DND-41 (cell line): ENCODE measurements at regions not wholly inside any gene's neighbourhood (a gene's known extent, or its start where the extent isn't known, plus 50 kb on each side); places are given as distances from the start of the nearest gene placed in this dataset.
A peak's percentile ranks its signal among the peaks of the same experiment; 100 is the strongest.
"Not testable (repeated sequence)": the region's sequence is repeated elsewhere in the genome, so short reads cannot be mapped to it uniquely, and the experiment has no call there.

Experiments
- ATAC-seq: fragments of 200-7000 bp; cut with Tn5 transposase; 3 replicates; pipeline ENCODE4 v1.9.1; 2021; ENCODE audit warnings: low read depth; ENCODE audit not compliant: insufficient read depth
- DNase-seq: peaks from one replicate; pipeline ENCODE4 v3.0.0-alpha.2; 2020
- H2AFZ ChIP-seq: 2 replicates; pipeline ENCODE4 v1.6.0; 2012; ENCODE audit warnings: low read depth, low read length
- H3K27ac ChIP-seq: 2 replicates; pipeline ENCODE4 v1.5.1; 2012; ENCODE audit warnings: low read length, inconsistent platforms
- H3K27me3 ChIP-seq: fragments of 200-600 bp; sonication (generic); 2 replicates; pipeline ENCODE4 v1.6.0; 2012; ENCODE audit warnings: low read length, mild to moderate bottlenecking, inconsistent platforms; ENCODE audit not compliant: insufficient read depth, poor library complexity
- H3K36me3 ChIP-seq: 2 replicates; pipeline ENCODE4 v1.5.1; 2012; ENCODE audit warnings: low read length, inconsistent platforms; ENCODE audit not compliant: insufficient read depth
- H3K4me1 ChIP-seq: 2 replicates; pipeline ENCODE4 v1.5.1; 2012; ENCODE audit warnings: mild to moderate bottlenecking, low read length; ENCODE audit not compliant: insufficient read depth
- H3K4me2 ChIP-seq: 2 replicates; pipeline ENCODE4 v1.6.0; 2012; ENCODE audit warnings: mild to moderate bottlenecking, moderate library complexity, low read length, inconsistent platforms; ENCODE audit not compliant: insufficient read depth
- H3K4me3 ChIP-seq, 2 experiments: fragments of 200-600 bp in 1 of 2; shearing (Covaris generic) in 1 of 2; 2 replicates each; pipeline ENCODE4 v1.5.1; 2012 to 2016; ENCODE audit warnings: inconsistent platforms in 2 of 2, low read length in 2 of 2, mild to moderate bottlenecking in 2 of 2, low read depth in 1 of 2, moderate library complexity in 1 of 2
- H3K79me2 ChIP-seq: 2 replicates; pipeline ENCODE4 v1.6.0; 2012; ENCODE audit warnings: low read length, inconsistent platforms; ENCODE audit not compliant: insufficient read depth
- H3K9ac ChIP-seq: 2 replicates; pipeline ENCODE4 v1.6.0; 2012; ENCODE audit warnings: low read depth, mild to moderate bottlenecking, inconsistent platforms, low read length, moderate library complexity
- H3K9me3 ChIP-seq: 2 replicates; pipeline ENCODE4 v1.5.1; 2012; ENCODE audit warnings: low read length, moderate library complexity, mild to moderate bottlenecking, inconsistent platforms; ENCODE audit not compliant: insufficient read depth, severe bottlenecking
- H4K20me1 ChIP-seq: 2 replicates; pipeline ENCODE4 v1.6.0; 2012; ENCODE audit warnings: low read length; ENCODE audit not compliant: insufficient read depth
- CTCF ChIP-seq: IDR thresholded peaks from 2 replicates; pipeline ENCODE4 v1.5.1; 2012; ENCODE audit warnings: borderline replicate concordance, low read length, moderate library complexity, mild to moderate bottlenecking; ENCODE audit not compliant: poor library complexity, severe bottlenecking; ENCODE audit errors: extremely low read depth
- EZH2 ChIP-seq: IDR thresholded peaks from 3 replicates; pipeline ENCODE4 v1.6.1; 2012; ENCODE audit warnings: borderline replicate concordance, low read depth, mild to moderate bottlenecking, moderate library complexity, low read length, inconsistent platforms; ENCODE audit not compliant: severe bottlenecking

- Histone ChIP-seq H3K4me3 (no peak overlapping the region), H3K79me2 (no peaks in the 10 kb centered on the region), H2AFZ (no peak overlapping the region), H3K27ac (no peak overlapping the region), H4K20me1 (no peaks in the 10 kb centered on the region), H3K9ac (no peak overlapping the region), H3K4me1 (no peaks in the 10 kb centered on the region), H3K27me3 (peaks cover 7% of the 10 kb centered on the region), H3K36me3 (no peaks in the 10 kb centered on the region), H3K9me3 (no peaks in the 10 kb centered on the region), H3K4me2 (no peak overlapping the region)
- DNase-seq, result peak; percentile 10
- ATAC-seq, result peak; percentile 74
- TF ChIP-seq EZH2 (no peak), CTCF (peak; percentile 73)
These were observed 94.7 kb upstream of the OR4E1 start for GRCh38 chr14:21768116-21768874.

GRCh38 chr14:21760360-21760759 is 86.7 kb upstream of the OR4E1 start:
- H3K79me2 ChIP-seq, H3K4me2 ChIP-seq, ATAC-seq, DNase-seq, H3K4me3 ChIP-seq, H3K9me3 ChIP-seq, H3K9ac ChIP-seq, H2AFZ ChIP-seq, H3K27me3 ChIP-seq, H3K4me1 ChIP-seq, H4K20me1 ChIP-seq, H3K36me3 ChIP-seq, H3K27ac ChIP-seq: not testable (repeated sequence)

GRCh38 chr14:21749306-21749868 is 75.8 kb upstream of the OR4E1 start:
- DNase-seq (no peak), ATAC-seq (no peak)
- no peaks in the 10 kb centered on the region for H3K9me3 ChIP-seq
- H3K36me3 ChIP-seq, result no peaks in the 10 kb centered on the region
- no peak overlapping the region for H3K4me2 ChIP-seq
- H3K79me2 ChIP-seq, result no peaks in the 10 kb centered on the region
- H3K27ac ChIP-seq, result no peak overlapping the region
- no peak overlapping the region for H3K4me3 ChIP-seq
- peaks cover 26% of the 10 kb centered on the region for H3K27me3 ChIP-seq
- H3K4me1 ChIP-seq, result no peaks in the 10 kb centered on the region
- no peak overlapping the region for H3K9ac ChIP-seq
- H2AFZ ChIP-seq, result no peak overlapping the region
- TF ChIP-seq CTCF, result no peak
- TF ChIP-seq EZH2, result no peak
- no peaks in the 10 kb centered on the region for H4K20me1 ChIP-seq

GRCh38 chr14:21748869-21749303 is 75.3 kb upstream of the OR4E1 start:
- Histone ChIP-seq H3K4me2 (no peak overlapping the region), H3K27me3 (peaks cover 31% of the 10 kb centered on the region), H3K9ac (no peak overlapping the region), H3K79me2 (no peaks in the 10 kb centered on the region), H3K9me3 (no peaks in the 10 kb centered on the region), H3K4me3 (no peak overlapping the region), H3K4me1 (no peaks in the 10 kb centered on the region), H3K27ac (no peak overlapping the region), H2AFZ (no peak overlapping the region), H4K20me1 (no peaks in the 10 kb centered on the region), H3K36me3 (no peaks in the 10 kb centered on the region)
- ATAC-seq, result peak; percentile 95
- DNase-seq, result peak; percentile 53
- peak; percentile 81 for TF ChIP-seq CTCF
- TF ChIP-seq EZH2, result no peak
